ENCODE measurements at regions not wholly inside any gene's neighbourhood (a gene's known extent, or its start where the extent isn't known, plus 50 kb on each side); places are given as distances from the start of the nearest gene placed in this dataset.

DNA sequence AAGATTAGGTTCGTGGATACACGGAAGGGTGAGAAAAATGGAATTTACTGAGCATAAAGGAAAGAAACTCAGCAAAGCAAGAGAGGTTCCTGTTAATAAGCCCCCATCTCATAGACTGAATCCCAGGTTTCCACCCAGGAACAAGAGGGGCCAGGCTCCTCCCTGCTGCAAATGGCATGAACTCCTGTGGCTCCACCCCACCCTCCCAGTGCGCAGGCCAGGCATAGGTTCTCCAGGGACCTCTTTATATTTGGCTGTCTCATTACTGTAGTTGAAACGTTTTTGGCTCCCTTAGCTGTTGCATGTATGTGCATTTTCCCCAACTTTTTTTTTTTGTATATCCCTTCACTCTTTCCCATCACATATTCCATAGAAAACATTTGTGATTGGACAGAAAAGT is 217.8 kb upstream of the NRP1 start:
- TF ChIP-seq, protein P1, sequence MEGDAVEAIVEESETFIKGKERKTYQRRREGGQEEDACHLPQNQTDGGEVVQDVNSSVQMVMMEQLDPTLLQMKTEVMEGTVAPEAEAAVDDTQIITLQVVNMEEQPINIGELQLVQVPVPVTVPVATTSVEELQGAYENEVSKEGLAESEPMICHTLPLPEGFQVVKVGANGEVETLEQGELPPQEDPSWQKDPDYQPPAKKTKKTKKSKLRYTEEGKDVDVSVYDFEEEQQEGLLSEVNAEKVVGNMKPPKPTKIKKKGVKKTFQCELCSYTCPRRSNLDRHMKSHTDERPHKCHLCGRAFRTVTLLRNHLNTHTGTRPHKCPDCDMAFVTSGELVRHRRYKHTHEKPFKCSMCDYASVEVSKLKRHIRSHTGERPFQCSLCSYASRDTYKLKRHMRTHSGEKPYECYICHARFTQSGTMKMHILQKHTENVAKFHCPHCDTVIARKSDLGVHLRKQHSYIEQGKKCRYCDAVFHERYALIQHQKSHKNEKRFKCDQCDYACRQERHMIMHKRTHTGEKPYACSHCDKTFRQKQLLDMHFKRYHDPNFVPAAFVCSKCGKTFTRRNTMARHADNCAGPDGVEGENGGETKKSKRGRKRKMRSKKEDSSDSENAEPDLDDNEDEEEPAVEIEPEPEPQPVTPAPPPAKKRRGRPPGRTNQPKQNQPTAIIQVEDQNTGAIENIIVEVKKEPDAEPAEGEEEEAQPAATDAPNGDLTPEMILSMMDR (IDR thresholded peaks at IDR 0.05), result no peak
- no peak for TF ChIP-seq EP300 (IDR thresholded peaks at IDR 0.05)
- TF ChIP-seq POLR2AphosphoS5 (IDR thresholded peaks at IDR 0.05), result no peak
- no peak for TF ChIP-seq POLR2A (IDR thresholded peaks at IDR 0.05)

Data from sigmoid colon (tissue), 4 donors.